ENCODE measurements at regions not wholly inside any gene's neighbourhood (a gene's known extent, or its start where the extent isn't known, plus 50 kb on each side); places are given as distances from the start of the nearest gene placed in this dataset.
"Not testable (repeated sequence)": the region's sequence is repeated elsewhere in the genome, so short reads cannot be mapped to it uniquely, and the experiment has no call there.

GRCh38 chr6:6970851-6971250, 136.9 kb upstream of the RREB1 start:
- no peak for DNase-seq (ENCODE audit: low read depth, low spot score)

- DNase-seq (ENCODE audit: low read depth, low spot score): no peak
Measured at GRCh38 chr6:6971369-6971768, 136.4 kb upstream of the RREB1 start.

GRCh38 chr6:6972456-6972855, 135.3 kb upstream of the RREB1 start:
- no peak for DNase-seq (ENCODE audit: low read depth, low spot score)

- no peak for DNase-seq (ENCODE audit: low read depth, low spot score)
Measured at GRCh38 chr6:6973721-6974120, 134.0 kb upstream of the RREB1 start.

- no peak for DNase-seq (ENCODE audit: low read depth, low spot score)
Measured at GRCh38 chr6:6975459-6976111, 132.2 kb upstream of the RREB1 start.

GRCh38 chr6:6976193-6976592, 131.6 kb upstream of the RREB1 start:
- DNase-seq (ENCODE audit: low read depth, low spot score): no peak

GRCh38 chr6:6978731-6979130, 129.0 kb upstream of the RREB1 start:
- no peak for DNase-seq (ENCODE audit: low read depth, low spot score)

- DNase-seq (ENCODE audit: low read depth, low spot score): no peak
Measured at GRCh38 chr6:6980999-6981597, 126.7 kb upstream of the RREB1 start.

- no peak for DNase-seq (ENCODE audit: low read depth, low spot score)
Measured at GRCh38 chr6:6981681-6982322, 126.0 kb upstream of the RREB1 start.

- DNase-seq (ENCODE audit: low read depth, low spot score): no peak
Measured at GRCh38 chr6:6982663-6983062, 125.1 kb upstream of the RREB1 start.

GRCh38 chr6:6984585-6985366, 123.0 kb upstream of the RREB1 start:
- no peak for DNase-seq (ENCODE audit: low read depth, low spot score)

GRCh38 chr6:6986344-6986743, 121.4 kb upstream of the RREB1 start:
- DNase-seq (ENCODE audit: low read depth, low spot score): no peak

GRCh38 chr6:6987749-6988148, 120.0 kb upstream of the RREB1 start:
- DNase-seq (ENCODE audit: low read depth, low spot score): no peak

GRCh38 chr6:6990059-6990458, 117.7 kb upstream of the RREB1 start:
- not testable (repeated sequence) for DNase-seq (ENCODE audit: low read depth, low spot score)

- DNase-seq (ENCODE audit: low read depth, low spot score): no peak
Measured at GRCh38 chr6:6993503-6994237, 114.1 kb upstream of the RREB1 start.

GRCh38 chr6:6994796-6995195, 113.0 kb upstream of the RREB1 start:
- DNase-seq (ENCODE audit: low read depth, low spot score): no peak

GRCh38 chr6:6995328-6995727, 112.4 kb upstream of the RREB1 start:
- DNase-seq (ENCODE audit: low read depth, low spot score): no peak

- DNase-seq (ENCODE audit: low read depth, low spot score): no peak
Measured at GRCh38 chr6:6996124-6996523, 111.6 kb upstream of the RREB1 start.

- no peak for DNase-seq (ENCODE audit: low read depth, low spot score)
Measured at GRCh38 chr6:6997263-6998193, 110.2 kb upstream of the RREB1 start.

- no peak for DNase-seq (ENCODE audit: low read depth, low spot score)
Measured at GRCh38 chr6:6998194-6998569, 109.6 kb upstream of the RREB1 start.

Measured in brain pericyte (primary cell).